Left lobe of liver (tissue), 2 donors: ENCODE measurements at regions not wholly inside any gene's neighbourhood (a gene's known extent, or its start where the extent isn't known, plus 50 kb on each side); places are given as distances from the start of the nearest gene placed in this dataset.

Experiments used
- ATAC-seq: fragments of 200-7000 bp; cut with Tn5 transposase; one replicate; pipeline ENCODE4 v1.9.1; 2020; ENCODE audit warnings: mild to moderate bottlenecking, moderate library complexity
- DNase-seq: peaks from one replicate; pipeline ENCODE4 v3.0.0-alpha.2; 2020; ENCODE audit warnings: low spot score
- donor health status: DM: no; HTN: no; CAD: no; lungs with moderate emphysema.
- donor health status: DM: no; HTN: yes; CAD: no.

- DNase-seq (no peak), ATAC-seq (peak; percentile 68)
These were observed 55.4 kb upstream of the ESX1 start for GRCh38 chrX:104310090-104310489.

- DNase-seq = no peak
- ATAC-seq = no peak
These were observed 54.4 kb upstream of the ESX1 start for GRCh38 chrX:104309169-104309568.

GRCh38 chrX:104307341-104307740 is 52.6 kb upstream of the ESX1 start:
- ATAC-seq (no peak), DNase-seq (no peak)

GRCh38 chrX:104306180-104306579 is 51.4 kb upstream of the ESX1 start:
- ATAC-seq (no peak), DNase-seq (no peak)
